Colonic mucosa (tissue), 4 donors: ENCODE measurements at regions not wholly inside any gene's neighbourhood (a gene's known extent, or its start where the extent isn't known, plus 50 kb on each side); places are given as distances from the start of the nearest gene placed in this dataset.

Experiments used
- DNase-seq: peaks from one replicate; pipeline ENCODE4 v3.0.0-alpha.2; 2020
- H3K27ac ChIP-seq: fragments of 200-600 bp; one replicate; pipeline ENCODE4 v1.8.0; 2021
- H3K27me3 ChIP-seq: fragments of 200-600 bp; one replicate; pipeline ENCODE4 v1.8.0; 2021
- H3K36me3 ChIP-seq: fragments of 200-600 bp; one replicate; pipeline ENCODE4 v1.8.0; 2021
- H3K4me1 ChIP-seq: fragments of 200-600 bp; one replicate; pipeline ENCODE4 v1.8.0; 2021; ENCODE audit warnings: mild to moderate bottlenecking
- H3K4me3 ChIP-seq: fragments of 200-600 bp; one replicate; pipeline ENCODE4 v1.8.0; 2021
- H3K9ac ChIP-seq, 2 donors: one replicate each; pipeline ENCODE4 v1.7.0; 2013; ENCODE audit warnings: control low read depth in 2 of 2, low read depth in 2 of 2, low read length in 2 of 2
- H3K9me3 ChIP-seq: fragments of 200-600 bp; one replicate; pipeline ENCODE4 v1.8.0; 2021
- CTCF ChIP-seq: fragments of 200-600 bp; IDR thresholded peaks from one replicate; pipeline ENCODE4 v1.8.0; 2022; ENCODE audit warnings: antibody characterized with exemption, mild to moderate bottlenecking
- intact Hi-C: fragments of 100-400 bp; cut with DNase I; formaldehyde crosslinking; loops from one replicate; pipeline ENCODE4 v1.14.1; 2022
- donor health status: healthy.
- donor health status: DM: no; HTN: no; CAD: no.
- donor health status: DM: no; HTN: no; CAD: no.

- Histone ChIP-seq H3K4me1 (no peaks in the 10 kb centered on the region), H3K4me3 (no peak overlapping the region), H3K27me3 (no peaks in the 10 kb centered on the region), H3K36me3 (no peaks in the 10 kb centered on the region), H3K27ac (no peak overlapping the region), H3K9me3 (no peaks in the 10 kb centered on the region), H3K9ac (no peak overlapping the region)
- peak; percentile 22 for DNase-seq
- intact Hi-C loops, result loop anchor here (10.0 kb wide), 2 partner anchors 72 to 182 kb away; partner anchors contain the start of gene HNRNPU
- TF ChIP-seq CTCF, result no peak
These were observed 108.0 kb upstream of the KIF26B start for GRCh38 chr1:245046769-245047168.

- no peak overlapping the region for H3K4me3 ChIP-seq
- H3K9ac ChIP-seq, result peak overlapping the region in 1 of 2 donors; percentile 43
- H3K27ac ChIP-seq, result no peak overlapping the region
- intact Hi-C loops, result loop anchor here (10.0 kb wide), 2 partner anchors 72 to 182 kb away; partner anchors contain the start of gene HNRNPU
- no peaks in the 10 kb centered on the region for H3K27me3 ChIP-seq
- no peak for TF ChIP-seq CTCF
- H3K36me3 ChIP-seq, result no peaks in the 10 kb centered on the region
- H3K4me1 ChIP-seq, result no peaks in the 10 kb centered on the region
- DNase-seq, result no peak
- H3K9me3 ChIP-seq, result no peaks in the 10 kb centered on the region
These were observed 108.5 kb upstream of the KIF26B start for GRCh38 chr1:245046315-245046714.

- intact Hi-C loops, result loop anchor here (10.0 kb wide), 2 partner anchors 70 to 180 kb away; partner anchors contain the start of gene HNRNPU
- Histone ChIP-seq H3K27ac (peak overlapping the region; percentile 38), H3K4me1 (no peaks in the 10 kb centered on the region), H3K9ac (no peak overlapping the region), H3K4me3 (no peak overlapping the region), H3K36me3 (no peaks in the 10 kb centered on the region), H3K27me3 (no peaks in the 10 kb centered on the region), H3K9me3 (no peaks in the 10 kb centered on the region)
- DNase-seq, result peak; percentile 84
- TF ChIP-seq CTCF, result no peak
These were observed 109.5 kb upstream of the KIF26B start for GRCh38 chr1:245045087-245045881.

- H3K9ac ChIP-seq, result no peak overlapping the region
- no peak for TF ChIP-seq CTCF
These were observed 111.2 kb upstream of the KIF26B start for GRCh38 chr1:245043611-245043940.

GRCh38 chr1:245041058-245041698 lies 113.6 kb upstream of the KIF26B start:
- Histone ChIP-seq H3K27me3 (no peaks in the 10 kb centered on the region), H3K27ac (no peak overlapping the region), H3K9ac (no peak overlapping the region), H3K36me3 (no peaks in the 10 kb centered on the region), H3K4me3 (no peak overlapping the region), H3K4me1 (no peaks in the 10 kb centered on the region), H3K9me3 (no peaks in the 10 kb centered on the region)
- intact Hi-C loops, result loop anchor here (5.0 to 10.0 kb wide), 3 partner anchors 66 to 439 kb away; partner anchors contain the start of gene HNRNPU
- TF ChIP-seq CTCF, result no peak
- DNase-seq, result no peak

More at GRCh38 chr1:245043611-245043940, 111.2 kb upstream of the KIF26B start:
- no peaks in the 10 kb centered on the region for H3K4me1 ChIP-seq
- no peaks in the 10 kb centered on the region for H3K27me3 ChIP-seq
- no peak overlapping the region for H3K4me3 ChIP-seq
- no peaks in the 10 kb centered on the region for H3K36me3 ChIP-seq
- no peaks in the 10 kb centered on the region for H3K9me3 ChIP-seq
- no peak for DNase-seq
- H3K27ac ChIP-seq, result no peak overlapping the region
- intact Hi-C loops, result loop anchor here (2.0 to 10.0 kb wide), 4 partner anchors 69 to 441 kb away; partner anchors contain the start of gene HNRNPU
